ENCODE measurements at regions not wholly inside any gene's neighbourhood (a gene's known extent, or its start where the extent isn't known, plus 50 kb on each side); places are given as distances from the start of the nearest gene placed in this dataset.

DNA sequence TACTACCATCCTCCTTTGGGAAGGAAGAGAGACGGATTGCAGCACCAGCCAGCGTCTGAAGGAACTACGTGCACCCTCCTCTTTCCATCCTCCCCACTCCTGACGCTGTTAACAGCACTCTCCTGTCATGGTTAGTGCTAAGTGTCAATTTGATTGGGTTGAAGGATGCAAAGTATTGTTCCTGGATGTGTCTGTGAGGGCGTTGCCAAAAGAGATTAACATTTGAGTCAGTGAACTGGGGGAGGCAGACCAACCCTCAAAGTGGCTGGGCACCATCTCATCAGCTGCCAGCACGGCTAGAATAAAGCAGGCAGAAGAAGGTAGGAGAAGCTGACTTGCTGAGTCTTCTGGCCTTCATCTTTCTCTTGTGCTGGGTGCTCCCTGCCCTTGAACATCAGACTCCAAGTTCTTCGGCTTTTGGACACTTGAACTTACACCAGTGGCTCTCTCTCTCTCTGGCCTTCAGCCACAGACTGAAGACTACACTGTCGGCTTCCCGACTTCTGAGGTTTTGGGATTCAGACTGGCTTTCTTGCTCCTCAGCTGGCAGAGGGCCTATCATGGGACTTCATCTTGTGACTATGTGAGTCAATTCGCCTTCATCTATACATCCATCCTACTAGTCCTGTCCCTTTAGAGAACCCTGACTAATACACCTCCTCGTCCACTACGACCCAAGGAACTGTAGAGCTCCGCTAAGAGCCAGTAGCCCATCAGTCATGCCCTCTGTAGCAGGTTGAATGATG lies 128.2 kb upstream of the HES1 start:
- no peaks in the 10 kb centered on the region for H3K9me3 ChIP-seq (ENCODE audit: low read length)
- H3K36me3 ChIP-seq (ENCODE audit: insufficient read depth, low read length): no peaks in the 10 kb centered on the region
- H3K27ac ChIP-seq (ENCODE audit: low read depth, low read length): no peak overlapping the region
- no peaks in the 10 kb centered on the region for H3K4me1 ChIP-seq (ENCODE audit: insufficient read depth, low read length)
- H3K27ac Mint-ChIP-seq: no peak overlapping the region
- DNase-seq: no peak
- ChIA-PET POLR2A (no interaction called here), CTCF (no interaction called here)
- H3K36me3 Mint-ChIP-seq: no peaks in the 10 kb centered on the region
- no peak overlapping the region for H3K4me3 Mint-ChIP-seq
- no peaks in the 10 kb centered on the region for H3K4me1 Mint-ChIP-seq
- H3K4me3 ChIP-seq (ENCODE audit: low read length): no peak overlapping the region
- peaks cover 23 to 44% of the 10 kb centered on the region in 2 donors for H3K27me3 Mint-ChIP-seq
- peaks cover 6% of the 10 kb centered on the region for H3K27me3 ChIP-seq (ENCODE audit: insufficient read depth, low read length, poor library complexity, severe bottlenecking)
- no peaks in the 10 kb centered on the region for H3K9me3 Mint-ChIP-seq

DNA sequence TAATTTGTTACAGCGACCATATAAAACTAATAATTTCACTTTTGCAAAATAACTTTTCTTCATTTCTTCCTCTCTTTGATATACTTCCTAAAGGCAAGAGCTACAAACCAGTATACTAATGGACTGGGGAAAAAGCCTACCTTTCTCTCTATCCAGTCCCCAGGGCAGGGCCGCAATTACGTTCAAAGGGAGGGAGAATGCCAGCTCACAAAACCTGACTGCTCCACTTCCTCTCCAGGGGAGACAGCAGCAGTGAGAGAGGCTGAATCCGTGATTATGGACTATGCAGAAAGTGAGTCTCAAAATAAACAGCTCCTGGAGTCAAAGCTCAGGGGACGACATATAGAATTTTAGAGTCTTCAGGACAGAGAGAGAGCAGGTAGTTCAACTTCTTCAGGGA lies 126.9 kb upstream of the HES1 start:
- DNase-seq: no peak
- ChIA-PET POLR2A (no interaction called here), CTCF (no interaction called here)
- Mint-ChIP-seq H3K36me3 (no peaks in the 10 kb centered on the region), H3K27me3 (peaks cover 17 to 36% of the 10 kb centered on the region in 2 donors), H3K4me3 (no peak overlapping the region), H3K9me3 (no peaks in the 10 kb centered on the region), H3K27ac (no peak overlapping the region), H3K4me1 (no peaks in the 10 kb centered on the region)
- Histone ChIP-seq H3K27ac (ENCODE audit: low read depth, low read length) (no peak overlapping the region), H3K9me3 (ENCODE audit: low read length) (no peaks in the 10 kb centered on the region), H3K27me3 (ENCODE audit: insufficient read depth, low read length, poor library complexity, severe bottlenecking) (no peaks in the 10 kb centered on the region), H3K4me3 (ENCODE audit: low read length) (no peak overlapping the region), H3K4me1 (ENCODE audit: insufficient read depth, low read length) (no peaks in the 10 kb centered on the region), H3K36me3 (ENCODE audit: insufficient read depth, low read length) (no peaks in the 10 kb centered on the region)

DNA sequence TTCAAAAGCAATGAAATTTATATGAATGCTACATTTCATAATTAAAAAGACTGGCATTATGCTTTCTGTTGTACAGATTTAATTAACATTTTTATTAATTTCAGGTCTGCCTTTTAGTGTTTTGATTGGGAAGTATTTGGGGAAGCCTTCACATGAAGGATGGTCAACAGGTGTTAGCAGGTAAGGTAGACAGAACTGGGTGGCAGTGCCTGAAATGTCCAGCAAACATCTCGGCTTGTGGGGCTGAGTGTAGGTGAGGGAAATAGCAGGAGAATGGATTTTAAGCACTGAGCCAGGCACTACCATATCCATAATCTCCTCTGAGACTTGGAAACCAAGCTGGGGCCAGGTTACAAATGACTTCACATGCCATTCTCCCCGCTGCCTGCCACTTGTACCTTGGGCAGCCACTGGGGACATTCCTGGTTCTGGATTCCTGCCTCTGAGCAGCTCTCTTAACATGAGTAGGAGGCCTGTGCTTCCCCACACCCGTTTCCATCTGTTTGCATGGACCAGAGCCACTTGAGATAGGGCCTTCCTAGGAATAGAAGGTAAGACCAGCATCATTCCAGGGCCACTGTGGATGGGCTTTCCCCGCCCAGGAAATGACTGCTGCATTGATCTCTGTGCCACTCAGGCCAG lies 125.9 kb upstream of the HES1 start:
- Mint-ChIP-seq H3K27ac (no peak overlapping the region), H3K27me3 (peaks cover 10 to 28% of the 10 kb centered on the region in 2 donors), H3K9me3 (no peaks in the 10 kb centered on the region), H3K4me3 (no peak overlapping the region), H3K4me1 (no peaks in the 10 kb centered on the region), H3K36me3 (no peaks in the 10 kb centered on the region)
- H3K9me3 ChIP-seq (ENCODE audit: low read length): no peaks in the 10 kb centered on the region
- POLR2A ChIA-PET: no interaction called here
- CTCF ChIA-PET: no interaction called here
- no peaks in the 10 kb centered on the region for H3K27me3 ChIP-seq (ENCODE audit: insufficient read depth, low read length, poor library complexity, severe bottlenecking)
- H3K36me3 ChIP-seq (ENCODE audit: insufficient read depth, low read length): no peaks in the 10 kb centered on the region
- no peak for DNase-seq
- no peak overlapping the region for H3K27ac ChIP-seq (ENCODE audit: low read depth, low read length)
- no peaks in the 10 kb centered on the region for H3K4me1 ChIP-seq (ENCODE audit: insufficient read depth, low read length)
- no peak overlapping the region for H3K4me3 ChIP-seq (ENCODE audit: low read length)

DNA sequence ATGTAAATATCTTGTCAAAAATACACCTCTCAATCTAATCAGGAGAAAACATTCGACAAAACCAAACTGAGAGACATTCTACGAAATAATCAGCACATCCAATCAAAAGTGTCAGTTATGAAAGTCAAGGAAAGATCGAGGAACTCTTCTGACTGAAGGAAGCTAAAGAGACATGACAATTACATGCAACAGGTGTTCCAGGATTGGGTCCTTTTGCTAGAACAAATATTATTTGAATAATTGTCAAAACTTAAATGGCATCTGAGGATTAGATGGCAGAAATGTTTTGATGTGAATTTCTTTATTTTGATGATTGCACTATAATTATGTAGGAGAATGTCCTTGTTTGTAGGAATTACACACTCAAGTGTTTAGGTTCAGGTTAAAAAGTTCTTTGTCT lies 124.1 kb upstream of the HES1 start:
- ChIA-PET CTCF (no interaction called here), POLR2A (no interaction called here)
- H3K36me3 ChIP-seq (ENCODE audit: insufficient read depth, low read length): no peaks in the 10 kb centered on the region
- Mint-ChIP-seq H3K4me3 (no peak overlapping the region), H3K27ac (no peak overlapping the region), H3K9me3 (no peaks in the 10 kb centered on the region), H3K27me3 (peaks cover 10 to 19% of the 10 kb centered on the region in 2 donors), H3K4me1 (no peaks in the 10 kb centered on the region), H3K36me3 (no peaks in the 10 kb centered on the region)
- no peaks in the 10 kb centered on the region for H3K9me3 ChIP-seq (ENCODE audit: low read length)
- no peaks in the 10 kb centered on the region for H3K27me3 ChIP-seq (ENCODE audit: insufficient read depth, low read length, poor library complexity, severe bottlenecking)
- H3K4me1 ChIP-seq (ENCODE audit: insufficient read depth, low read length): no peaks in the 10 kb centered on the region
- H3K27ac ChIP-seq (ENCODE audit: low read depth, low read length): no peak overlapping the region
- no peak overlapping the region for H3K4me3 ChIP-seq (ENCODE audit: low read length)
- DNase-seq: no peak

DNA sequence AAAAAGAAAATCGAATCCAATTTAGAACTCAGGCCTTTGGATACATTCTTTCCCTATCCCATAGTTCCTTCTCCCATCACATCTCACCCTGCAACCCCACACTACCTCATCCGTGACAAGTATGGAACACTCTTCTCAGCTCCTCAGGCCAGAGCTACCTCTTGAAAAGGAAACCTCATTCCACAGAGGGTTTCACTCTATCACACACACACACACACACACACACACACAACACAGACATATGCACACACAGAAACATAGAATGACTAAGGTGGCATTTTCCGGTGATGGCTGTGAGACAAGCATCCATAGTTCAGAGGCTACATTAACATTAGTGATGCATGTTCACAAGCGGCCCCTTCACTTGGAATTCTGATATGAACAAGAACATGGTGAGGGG lies 122.0 kb upstream of the HES1 start:
- Histone ChIP-seq H3K27ac (ENCODE audit: low read depth, low read length) (no peak overlapping the region), H3K9me3 (ENCODE audit: low read length) (no peaks in the 10 kb centered on the region), H3K4me3 (ENCODE audit: low read length) (no peak overlapping the region), H3K27me3 (ENCODE audit: insufficient read depth, low read length, poor library complexity, severe bottlenecking) (no peaks in the 10 kb centered on the region), H3K4me1 (ENCODE audit: insufficient read depth, low read length) (no peaks in the 10 kb centered on the region), H3K36me3 (ENCODE audit: insufficient read depth, low read length) (no peaks in the 10 kb centered on the region)
- H3K4me3 Mint-ChIP-seq: no peak overlapping the region
- no peak for DNase-seq
- no peaks in the 10 kb centered on the region for H3K9me3 Mint-ChIP-seq
- H3K27me3 Mint-ChIP-seq: peaks cover 3 to 9% of the 10 kb centered on the region in 2 donors
- ChIA-PET POLR2A (no interaction called here), CTCF (no interaction called here)
- H3K36me3 Mint-ChIP-seq: no peaks in the 10 kb centered on the region
- no peaks in the 10 kb centered on the region for H3K4me1 Mint-ChIP-seq
- H3K27ac Mint-ChIP-seq: no peak overlapping the region

DNA sequence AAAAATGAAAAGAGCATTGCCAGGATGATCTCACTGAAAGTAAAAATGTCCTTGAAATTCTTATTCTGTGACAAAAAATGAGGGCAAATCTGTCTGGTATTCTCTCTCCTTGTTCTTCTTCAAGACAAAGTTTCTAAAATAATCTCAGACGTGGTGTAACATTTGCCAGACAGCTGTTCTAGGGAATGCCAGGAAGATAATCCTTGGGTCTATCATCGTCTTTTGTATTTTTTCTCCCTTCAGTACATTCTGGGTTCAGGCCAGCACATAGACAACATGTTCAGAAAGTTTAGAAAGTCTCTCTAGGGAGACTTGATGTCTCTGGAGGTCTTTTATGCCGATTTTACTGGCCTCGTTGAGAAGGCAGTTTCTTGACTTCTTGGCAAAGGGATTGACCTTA lies 121.2 kb upstream of the HES1 start:
- Histone ChIP-seq H3K9me3 (ENCODE audit: low read length) (no peaks in the 10 kb centered on the region), H3K4me3 (ENCODE audit: low read length) (no peak overlapping the region), H3K27me3 (ENCODE audit: insufficient read depth, low read length, poor library complexity, severe bottlenecking) (no peaks in the 10 kb centered on the region), H3K4me1 (ENCODE audit: insufficient read depth, low read length) (no peaks in the 10 kb centered on the region), H3K27ac (ENCODE audit: low read depth, low read length) (no peak overlapping the region), H3K36me3 (ENCODE audit: insufficient read depth, low read length) (no peaks in the 10 kb centered on the region)
- Mint-ChIP-seq H3K27ac (no peak overlapping the region), H3K36me3 (no peaks in the 10 kb centered on the region), H3K27me3 (peaks cover 2 to 6% of the 10 kb centered on the region in 2 donors), H3K9me3 (no peaks in the 10 kb centered on the region), H3K4me1 (no peaks in the 10 kb centered on the region), H3K4me3 (no peak overlapping the region)
- CTCF ChIA-PET: no interaction called here
- no peak for DNase-seq
- POLR2A ChIA-PET: no interaction called here

DNA sequence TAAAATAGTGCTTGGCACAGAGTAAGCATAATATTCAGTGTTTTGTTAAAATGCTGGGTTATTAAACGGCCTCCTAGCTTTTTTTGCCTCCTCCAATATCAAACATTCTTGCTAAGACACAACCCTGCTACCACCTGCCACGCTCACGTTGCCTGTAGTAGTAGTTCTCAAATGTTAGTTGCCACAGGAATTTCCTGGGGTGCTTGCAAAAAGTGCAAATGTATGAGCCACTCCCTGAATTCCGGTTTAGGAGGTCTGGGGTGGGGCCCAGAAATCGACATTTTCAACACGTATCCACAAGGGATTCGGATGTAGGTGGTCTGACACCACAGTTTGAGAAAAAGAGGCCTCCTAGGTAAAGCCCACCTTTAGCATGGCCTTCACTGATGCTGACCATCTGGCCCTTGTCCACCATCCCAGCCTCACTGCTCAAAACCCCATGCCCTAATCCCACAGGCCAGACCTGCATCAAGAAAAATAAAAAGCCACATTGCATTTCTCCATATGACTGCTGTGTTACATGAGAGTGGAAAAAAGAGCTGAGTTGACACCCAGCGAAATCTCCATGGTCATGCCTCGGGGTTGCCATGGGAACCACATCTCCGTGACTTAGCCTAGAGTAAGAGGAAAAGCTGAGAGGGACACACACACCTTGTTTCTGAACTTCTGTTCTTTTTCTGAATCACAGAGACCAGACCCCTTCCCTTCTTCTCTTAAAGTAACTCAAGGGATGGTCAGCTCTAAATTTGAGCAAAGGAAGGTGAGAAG lies 116.4 kb upstream of the HES1 start:
- H3K36me3 ChIP-seq (ENCODE audit: insufficient read depth, low read length): no peaks in the 10 kb centered on the region
- no peaks in the 10 kb centered on the region for H3K9me3 Mint-ChIP-seq
- no peaks in the 10 kb centered on the region for H3K4me1 Mint-ChIP-seq
- no peak overlapping the region for H3K4me3 ChIP-seq (ENCODE audit: low read length)
- POLR2A ChIA-PET: no interaction called here
- no peak for DNase-seq
- no peaks in the 10 kb centered on the region for H3K27me3 ChIP-seq (ENCODE audit: insufficient read depth, low read length, poor library complexity, severe bottlenecking)
- H3K9me3 ChIP-seq (ENCODE audit: low read length): no peaks in the 10 kb centered on the region
- H3K36me3 Mint-ChIP-seq: no peaks in the 10 kb centered on the region
- H3K27ac ChIP-seq (ENCODE audit: low read depth, low read length): no peak overlapping the region
- no peak overlapping the region for H3K4me3 Mint-ChIP-seq
- H3K27ac Mint-ChIP-seq: no peak overlapping the region
- H3K4me1 ChIP-seq (ENCODE audit: insufficient read depth, low read length): no peaks in the 10 kb centered on the region
- CTCF ChIA-PET: no interaction called here
- peaks cover 11 to 14% of the 10 kb centered on the region in 2 donors for H3K27me3 Mint-ChIP-seq

DNA sequence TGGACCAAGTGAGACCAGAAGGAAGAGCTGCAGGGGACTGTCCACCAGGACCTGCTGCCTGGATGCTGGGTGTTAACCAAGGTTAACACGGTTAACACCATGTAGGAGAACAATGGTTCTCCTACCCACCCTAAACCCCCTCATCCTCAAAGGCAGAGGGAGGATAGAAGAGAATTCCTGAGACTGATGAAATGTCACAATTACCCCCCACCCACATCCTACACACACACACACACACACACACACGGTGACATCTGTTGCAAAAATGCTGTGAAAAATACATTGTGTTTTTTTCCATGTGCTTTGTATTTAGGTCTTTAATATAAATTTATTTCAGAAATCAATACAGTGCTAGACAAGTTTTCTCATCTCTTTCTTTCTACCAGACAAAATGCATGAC lies 113.9 kb upstream of the HES1 start:
- Histone ChIP-seq H3K4me1 (ENCODE audit: insufficient read depth, low read length) (no peaks in the 10 kb centered on the region), H3K27me3 (ENCODE audit: insufficient read depth, low read length, poor library complexity, severe bottlenecking) (no peaks in the 10 kb centered on the region), H3K9me3 (ENCODE audit: low read length) (no peaks in the 10 kb centered on the region), H3K27ac (ENCODE audit: low read depth, low read length) (no peak overlapping the region), H3K4me3 (ENCODE audit: low read length) (no peak overlapping the region), H3K36me3 (ENCODE audit: insufficient read depth, low read length) (no peaks in the 10 kb centered on the region)
- Mint-ChIP-seq H3K4me1 (no peaks in the 10 kb centered on the region), H3K36me3 (no peaks in the 10 kb centered on the region), H3K27ac (no peak overlapping the region), H3K4me3 (no peak overlapping the region), H3K9me3 (no peaks in the 10 kb centered on the region), H3K27me3 (peaks cover 11 to 18% of the 10 kb centered on the region in 2 donors)
- DNase-seq: no peak
- POLR2A ChIA-PET: no interaction called here
- CTCF ChIA-PET: no interaction called here

All from CD8-positive, alpha-beta memory T cell (primary cell).